HEK293T (cell line): ENCODE measurements at regions not wholly inside any gene's neighbourhood (a gene's known extent, or its start where the extent isn't known, plus 50 kb on each side); places are given as distances from the start of the nearest gene placed in this dataset.

Source experiments
- CTCF ChIA-PET: fragments of 350-600 bp; formaldehyde crosslinking; extraction: SDS; loops from one replicate; lab custom pipeline; 2021; ENCODE audit warnings: antibody characterized with exemption, inconsistent platforms; lab: Yijun Ruan, JAX
- POLR2A ChIA-PET: fragments of 350-600 bp; formaldehyde crosslinking; extraction: SDS; loops from one replicate; lab custom pipeline; 2020; ENCODE audit warnings: antibody characterized with exemption, inconsistent platforms; lab: Yijun Ruan, JAX
- DNase-seq: peaks from one replicate; pipeline ENCODE4 v3.0.0; 2012; ENCODE audit warnings: mixed read lengths; ENCODE audit errors: extremely low spot score
- ARNT ChIP-seq: fragments of 450-650 bp; IDR thresholded peaks from 2 replicates; pipeline ENCODE4 v1.6.1; 2017; ENCODE audit warnings: mild to moderate bottlenecking
- BHLHE40 ChIP-seq: fragments of 450-650 bp; IDR thresholded peaks from 2 replicates; pipeline ENCODE4 v1.6.1; 2016; ENCODE audit warnings: mild to moderate bottlenecking, moderate library complexity, borderline replicate concordance
- CTBP1 ChIP-seq: fragments of 450-650 bp; IDR thresholded peaks from 2 replicates; pipeline ENCODE4 v1.6.1; 2016; ENCODE audit warnings: borderline replicate concordance
- ELF4 ChIP-seq: fragments of 450-650 bp; IDR thresholded peaks from 2 replicates; pipeline ENCODE4 v1.6.1; 2017; ENCODE audit warnings: antibody characterized with exemption
- FOXA1 ChIP-seq: fragments of 450-650 bp; IDR thresholded peaks from 2 replicates; pipeline ENCODE4 v1.6.1; 2016; ENCODE audit warnings: mild to moderate bottlenecking
- FOXK2 ChIP-seq: fragments of 450-650 bp; IDR thresholded peaks from 2 replicates; pipeline ENCODE4 v1.6.1; 2016; ENCODE audit warnings: mild to moderate bottlenecking
- FOXM1 ChIP-seq: fragments of 450-650 bp; IDR thresholded peaks from 2 replicates; pipeline ENCODE4 v1.6.1; 2017; ENCODE audit warnings: mild to moderate bottlenecking, borderline replicate concordance
- HDGF ChIP-seq: fragments of 450-650 bp; IDR thresholded peaks from 2 replicates; pipeline ENCODE4 v1.6.1; 2017; ENCODE audit warnings: antibody characterized with exemption, borderline replicate concordance
- L3MBTL2 ChIP-seq: fragments of 450-650 bp; conservative IDR thresholded peaks from 2 replicates; pipeline ENCODE4 v1.6.1; 2016; ENCODE audit warnings: mild to moderate bottlenecking
- LEF1 ChIP-seq: fragments of 450-650 bp; IDR thresholded peaks from 2 replicates; pipeline ENCODE4 v1.6.1; 2017; ENCODE audit warnings: mild to moderate bottlenecking, borderline replicate concordance
- NFRKB ChIP-seq: fragments of 450-650 bp; IDR thresholded peaks from 2 replicates; pipeline ENCODE4 v1.6.1; 2016; ENCODE audit warnings: mild to moderate bottlenecking, moderate library complexity
- PKNOX1 ChIP-seq: fragments of 450-650 bp; IDR thresholded peaks from 2 replicates; pipeline ENCODE4 v1.6.1; 2016
- SP1 ChIP-seq: fragments of 450-650 bp; IDR thresholded peaks from 2 replicates; pipeline ENCODE4 v1.6.1; 2017
- SUZ12 ChIP-seq: fragments of 450-650 bp; IDR thresholded peaks from 2 replicates; pipeline ENCODE4 v1.6.1; 2016; ENCODE audit warnings: mild to moderate bottlenecking
- TARDBP ChIP-seq: fragments of 450-650 bp; IDR thresholded peaks from 2 replicates; pipeline ENCODE4 v1.6.1; 2016
- ZNF384 ChIP-seq: fragments of 450-650 bp; IDR thresholded peaks from 2 replicates; pipeline ENCODE4 v1.6.1; 2016

GRCh38 chr20:24341781-24342180, 127.6 kb upstream of the SYNDIG1 start:
- ChIA-PET POLR2A (no interaction called here), CTCF (no interaction called here)
- no peak for DNase-seq
- no peak for TF ChIP-seq FOXK2
- TF ChIP-seq L3MBTL2: no peak
- TF ChIP-seq CTBP1: no peak
- no peak for TF ChIP-seq BHLHE40
- no peak for TF ChIP-seq SP1
- TF ChIP-seq FOXA1: no peak

DNA sequence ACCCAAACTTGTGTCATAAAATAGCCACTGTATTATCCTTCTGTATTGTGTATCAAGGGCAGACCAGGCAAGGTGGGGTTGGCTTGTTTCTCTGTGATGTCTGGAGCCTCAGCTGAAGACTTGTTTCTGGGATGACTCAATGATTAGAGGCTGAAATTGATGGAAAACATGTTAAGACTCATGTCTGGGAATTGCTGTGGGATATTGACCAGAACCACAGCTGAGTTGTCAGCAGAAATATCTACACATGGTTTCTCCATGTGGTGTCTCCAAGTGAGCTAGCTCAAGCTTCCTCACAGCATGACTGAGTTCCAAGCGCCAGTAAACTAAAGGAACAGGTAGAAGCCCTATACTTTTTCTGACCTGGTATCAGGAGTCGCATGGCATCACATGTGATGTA, 128.5 kb upstream of the SYNDIG1 start:
- TF ChIP-seq ELF4 (no peak), PKNOX1 (no peak), FOXA1 (no peak), ZNF384 (no peak), HDGF (no peak), FOXM1 (no peak), TARDBP (no peak), BHLHE40 (no peak), CTBP1 (no peak), SUZ12 (no peak), NFRKB (no peak), L3MBTL2 (no peak), SP1 (no peak), ARNT (no peak)
- CTCF ChIA-PET: no interaction called here
- no peak for DNase-seq
- POLR2A ChIA-PET: no interaction called here

- TF ChIP-seq SP1 (no peak), ARNT (no peak), PKNOX1 (no peak), FOXM1 (no peak), L3MBTL2 (no peak), CTBP1 (no peak), LEF1 (no peak), BHLHE40 (no peak), NFRKB (no peak), TARDBP (no peak), FOXK2 (no peak), ELF4 (no peak), ZNF384 (no peak), FOXA1 (no peak), SUZ12 (no peak), HDGF (no peak)
- ChIA-PET CTCF (no interaction called here), POLR2A (no interaction called here)
- DNase-seq: no peak
Observed at GRCh38 chr20:24339210-24339641, 130.2 kb upstream of the SYNDIG1 start.

- ChIA-PET CTCF (no interaction called here), POLR2A (no interaction called here)
- DNase-seq: no peak
- TF ChIP-seq PKNOX1 (no peak), ZNF384 (no peak), NFRKB (no peak), TARDBP (no peak), SUZ12 (no peak)
Observed at GRCh38 chr20:24337551-24337950, 131.9 kb upstream of the SYNDIG1 start.

- POLR2A ChIA-PET: no interaction called here
- TF ChIP-seq TARDBP (no peak), SP1 (no peak), FOXM1 (no peak), NFRKB (no peak), LEF1 (no peak), L3MBTL2 (no peak)
- CTCF ChIA-PET: interaction anchor here (0.8 kb wide), 1 partner anchor 64 kb away, joined by 3 read pairs; no protein-coding TSS in a partner anchor
- no peak for DNase-seq
Observed at GRCh38 chr20:24337069-24337468, 132.4 kb upstream of the SYNDIG1 start.

DNA sequence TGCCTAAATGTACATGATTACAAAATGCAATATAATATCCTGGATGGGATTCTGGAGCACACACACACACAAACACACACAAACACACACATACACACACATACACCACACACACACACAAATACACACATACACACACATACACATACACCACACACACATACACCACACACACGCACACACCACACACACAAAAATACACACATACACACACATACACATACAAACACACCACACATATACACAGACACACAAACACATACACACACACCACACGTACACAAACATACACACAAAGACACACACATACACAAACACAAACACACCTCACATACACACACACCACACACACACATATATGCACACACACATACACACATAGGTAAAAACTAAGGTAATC, 134.6 kb upstream of the SYNDIG1 start:
- ChIA-PET CTCF (no interaction called here), POLR2A (no interaction called here)
- no peak for TF ChIP-seq PKNOX1

DNA sequence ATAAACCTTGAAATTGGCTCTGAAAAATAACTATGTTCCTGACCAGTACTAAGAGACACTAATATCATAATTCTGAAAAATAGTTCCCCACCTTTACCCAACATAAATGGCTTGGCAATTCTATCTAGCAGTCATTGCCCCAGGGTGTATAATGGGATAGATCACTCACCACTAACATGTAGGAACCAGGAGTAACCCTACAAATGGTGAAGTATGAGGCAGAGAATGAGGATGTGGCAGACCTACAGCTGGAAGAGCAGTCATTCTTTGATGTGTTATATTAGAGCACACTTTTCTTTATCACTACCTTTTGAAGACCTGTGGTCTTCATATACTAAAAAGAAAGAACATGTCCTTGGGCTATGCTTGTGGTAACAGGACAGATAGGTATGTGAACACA, 136.5 kb upstream of the SYNDIG1 start:
- POLR2A ChIA-PET: no interaction called here
- CTCF ChIA-PET: no interaction called here

More for the DNA sequence above, 134.6 kb upstream of the SYNDIG1 start:
- DNase-seq: no peak

More for the DNA sequence above, 136.5 kb upstream of the SYNDIG1 start:
- TF ChIP-seq L3MBTL2 (no peak), SP1 (no peak), CTBP1 (no peak), FOXK2 (no peak)
- DNase-seq: no peak
